HUES64 (cell line): ENCODE measurements at regions not wholly inside any gene's neighbourhood (a gene's known extent, or its start where the extent isn't known, plus 50 kb on each side); places are given as distances from the start of the nearest gene placed in this dataset.

Source experiments
- H3K27ac ChIP-seq: 2 replicates; pipeline ENCODE4 v1.7.0; 2013; ENCODE audit warnings: low read depth, low read length, inconsistent platforms
- H3K27me3 ChIP-seq: 2 replicates; pipeline ENCODE4 v1.6.1; 2013; ENCODE audit warnings: mild to moderate bottlenecking, low read length; ENCODE audit not compliant: insufficient read depth
- H3K36me3 ChIP-seq: 2 replicates; pipeline ENCODE4 v1.6.1; 2013; ENCODE audit warnings: mild to moderate bottlenecking, low read length; ENCODE audit not compliant: insufficient read depth
- H3K4me1 ChIP-seq: 2 replicates; pipeline ENCODE4 v1.6.1; 2013; ENCODE audit warnings: mild to moderate bottlenecking, low read length, moderate library complexity; ENCODE audit not compliant: insufficient read depth
- H3K4me3 ChIP-seq: 2 replicates; pipeline ENCODE4 v1.5.1; 2013; ENCODE audit warnings: mild to moderate bottlenecking, low read length, moderate library complexity
- H3K9ac ChIP-seq: 2 replicates; pipeline ENCODE4 v1.6.1; 2013; ENCODE audit warnings: mild to moderate bottlenecking, low read depth, low read length
- H3K9me3 ChIP-seq: 2 replicates; pipeline ENCODE4 v1.6.1; 2013; ENCODE audit warnings: low read depth, low read length; ENCODE audit not compliant: insufficient read depth
- WGBS: fragments of 150-250, 120-280 bp; methylation state at CpG from one replicate; pipeline ENCODE4 v1.1.7; 2013; ENCODE audit warnings: missing lambda C conversion rate; 5-methylcytosine and 5-hydroxymethylcytosine counted together

- 61% methylated on average over 1 of the region's 1 CpG for WGBS
- H3K27ac ChIP-seq, result no peak overlapping the region
- no peak overlapping the region for H3K4me3 ChIP-seq
- H3K9me3 ChIP-seq, result no peaks in the 10 kb centered on the region
- no peaks in the 10 kb centered on the region for H3K27me3 ChIP-seq
- H3K36me3 ChIP-seq, result no peaks in the 10 kb centered on the region
- H3K9ac ChIP-seq, result no peak overlapping the region
- peaks cover 15% of the 10 kb centered on the region for H3K4me1 ChIP-seq
These were observed 563.1 kb upstream of the INTU start for GRCh38 chr4:127069675-127070074.

- H3K9ac ChIP-seq, result no peak overlapping the region
- H3K4me3 ChIP-seq, result no peak overlapping the region
- no peaks in the 10 kb centered on the region for H3K27me3 ChIP-seq
- no peaks in the 10 kb centered on the region for H3K36me3 ChIP-seq
- H3K4me1 ChIP-seq, result peaks cover 15% of the 10 kb centered on the region
- no peaks in the 10 kb centered on the region for H3K9me3 ChIP-seq
- WGBS, result 78% methylated on average over 1 of the region's 1 CpG
- H3K27ac ChIP-seq, result no peak overlapping the region
These were observed 561.3 kb upstream of the INTU start for GRCh38 chr4:127071443-127071842.

GRCh38 chr4:127080141-127080540 is 552.6 kb upstream of the INTU start:
- no peaks in the 10 kb centered on the region for H3K9me3 ChIP-seq
- no peaks in the 10 kb centered on the region for H3K36me3 ChIP-seq
- no peak overlapping the region for H3K27ac ChIP-seq
- H3K4me1 ChIP-seq, result no peaks in the 10 kb centered on the region
- H3K4me3 ChIP-seq, result no peak overlapping the region
- H3K27me3 ChIP-seq, result no peaks in the 10 kb centered on the region
- no peak overlapping the region for H3K9ac ChIP-seq
- WGBS, result 94% methylated on average over 5 of the region's 5 CpGs

- Histone ChIP-seq H3K4me1 (no peaks in the 10 kb centered on the region), H3K36me3 (no peaks in the 10 kb centered on the region), H3K9me3 (no peaks in the 10 kb centered on the region), H3K27me3 (no peaks in the 10 kb centered on the region), H3K9ac (no peak overlapping the region), H3K27ac (no peak overlapping the region), H3K4me3 (no peak overlapping the region)
- 93% methylated on average over 1 of the region's 1 CpG for WGBS
These were observed 551.7 kb upstream of the INTU start for GRCh38 chr4:127081041-127081440.

GRCh38 chr4:127082986-127083385 is 549.8 kb upstream of the INTU start:
- H3K4me3 ChIP-seq, result no peak overlapping the region
- WGBS, result 100% methylated on average over 1 of the region's 1 CpG
- no peaks in the 10 kb centered on the region for H3K4me1 ChIP-seq
- H3K9me3 ChIP-seq, result peaks cover 17% of the 10 kb centered on the region; the same call in 1 of the 2 replicates
- no peak overlapping the region for H3K9ac ChIP-seq
- no peak overlapping the region for H3K27ac ChIP-seq
- no peaks in the 10 kb centered on the region for H3K36me3 ChIP-seq
- H3K27me3 ChIP-seq, result no peaks in the 10 kb centered on the region

- Histone ChIP-seq H3K4me1 (no peaks in the 10 kb centered on the region), H3K9ac (no peak overlapping the region), H3K27me3 (no peaks in the 10 kb centered on the region), H3K4me3 (no peak overlapping the region), H3K27ac (no peak overlapping the region), H3K36me3 (no peaks in the 10 kb centered on the region), H3K9me3 (peaks cover 20% of the 10 kb centered on the region; the same call in 1 of the 2 replicates)
- WGBS, result 100% methylated on average over 1 of the region's 1 CpG
These were observed 548.1 kb upstream of the INTU start for GRCh38 chr4:127084666-127085065.

GRCh38 chr4:127097061-127097460 is 535.7 kb upstream of the INTU start:
- Histone ChIP-seq H3K9ac (no peak overlapping the region), H3K27ac (no peak overlapping the region), H3K9me3 (no peaks in the 10 kb centered on the region), H3K27me3 (no peaks in the 10 kb centered on the region), H3K4me1 (no peaks in the 10 kb centered on the region), H3K4me3 (no peak overlapping the region), H3K36me3 (no peaks in the 10 kb centered on the region)
- WGBS, result 100% methylated on average over 1 of the region's 2 CpGs

- peaks cover 6% of the 10 kb centered on the region for H3K9me3 ChIP-seq
- WGBS, result no CpG with 5 or more reads among the region's 1 CpG
- no peak overlapping the region for H3K27ac ChIP-seq
- H3K4me3 ChIP-seq, result no peak overlapping the region
- no peak overlapping the region for H3K9ac ChIP-seq
- no peaks in the 10 kb centered on the region for H3K27me3 ChIP-seq
- H3K36me3 ChIP-seq, result no peaks in the 10 kb centered on the region
- no peaks in the 10 kb centered on the region for H3K4me1 ChIP-seq
These were observed 530.4 kb upstream of the INTU start for GRCh38 chr4:127102361-127102760.

GRCh38 chr4:127103681-127104115 is 529.1 kb upstream of the INTU start:
- Histone ChIP-seq H3K27me3 (no peaks in the 10 kb centered on the region), H3K36me3 (no peaks in the 10 kb centered on the region), H3K4me3 (no peak overlapping the region), H3K27ac (no peak overlapping the region), H3K4me1 (no peaks in the 10 kb centered on the region), H3K9ac (no peak overlapping the region), H3K9me3 (peaks cover 10% of the 10 kb centered on the region)
- WGBS, result 80% methylated on average over 2 of the region's 3 CpGs

GRCh38 chr4:127113844-127114362 is 518.9 kb upstream of the INTU start:
- no peaks in the 10 kb centered on the region for H3K36me3 ChIP-seq
- no peak overlapping the region for H3K27ac ChIP-seq
- H3K4me3 ChIP-seq, result no peak overlapping the region
- H3K9ac ChIP-seq, result no peak overlapping the region
- no peaks in the 10 kb centered on the region for H3K27me3 ChIP-seq
- peaks cover 6% of the 10 kb centered on the region for H3K4me1 ChIP-seq
- peaks cover 12% of the 10 kb centered on the region for H3K9me3 ChIP-seq

GRCh38 chr4:127118681-127119080 is 514.1 kb upstream of the INTU start:
- Histone ChIP-seq H3K9me3 (peaks cover 4% of the 10 kb centered on the region; the same call in 1 of the 2 replicates), H3K27me3 (no peaks in the 10 kb centered on the region), H3K4me1 (peaks cover 16% of the 10 kb centered on the region), H3K27ac (peak overlapping the region; percentile 20; the same call in 1 of the 2 replicates), H3K9ac (no peak overlapping the region), H3K4me3 (no peak overlapping the region), H3K36me3 (no peaks in the 10 kb centered on the region)
- WGBS, result 82% methylated on average over 3 of the region's 3 CpGs
